K562 (cell line): ENCODE measurements at regions not wholly inside any gene's neighbourhood (a gene's known extent, or its start where the extent isn't known, plus 50 kb on each side); places are given as distances from the start of the nearest gene placed in this dataset.

Source experiments
- ATAC-seq: fragments of 200-7000 bp; cut with Tn5 transposase; 3 replicates; pipeline ENCODE4 v1.9.1; 2020; ENCODE audit warnings: moderate library complexity
- BruUV-seq: library from RNA; stranded (reverse); fragments of 400-500 nt; replicated peaks from 2 replicates; lab custom pipeline; 2021; lab: Mats Ljungman, UMichigan
- CTCF ChIA-PET: fragments of 300-600 bp; formaldehyde crosslinking; extraction: SDS; loops from one replicate; lab custom pipeline; 2021; ENCODE audit warnings: low intra/inter-chr PET ratio; lab: Yijun Ruan, JAX
- POLR2A ChIA-PET: fragments of 300-600, 350-650 bp; sonication (Branson Sonifier 250); formaldehyde crosslinking; extraction: SDS; loops from one replicate; lab custom pipeline; 2021; ENCODE audit warnings: antibody characterized with exemption, inconsistent platforms; lab: Yijun Ruan, JAX
- DNase-seq, 4 experiments: peaks; one replicate each; pipeline versions ENCODE4 v3.0.0 to v3.0.0-alpha.2; 2011 to 2018; ENCODE audit warnings: low spot score in 3 of 4, mixed read lengths in 3 of 4; ENCODE audit errors: extremely low read depth in 1 of 4
- FAIRE-seq: peaks from 2 replicates; lab custom pipeline; 2011; peaks lifted over from hg19 to GRCh38; lab: Jason Lieb, UNC
- H2AFZ ChIP-seq: 2 replicates; pipeline ENCODE4 v1.6.0; 2011; ENCODE audit warnings: low read depth, low read length, control low read depth, inconsistent platforms
- H3K27ac ChIP-seq: fragments of 200-600 bp; 3 replicates; pipeline ENCODE4 v1.8.0; 2011; ENCODE audit warnings: low read depth, mild to moderate bottlenecking, control low read depth, inconsistent platforms, low read length, moderate library complexity, mixed read lengths; ENCODE audit errors: extremely low read depth
- H3K27me3 ChIP-seq, 2 experiments: fragments of 300-600 bp in 1 of 2; 2 replicates in 1 of 2; 3 replicates in 1 of 2; pipeline versions ENCODE4 v1.6.0 to v1.8.0; 2011; ENCODE audit warnings: inconsistent platforms in 2 of 2, low read length in 2 of 2, mild to moderate bottlenecking in 1 of 2, mixed read lengths in 1 of 2, moderate library complexity in 1 of 2; ENCODE audit not compliant: control insufficient read depth in 2 of 2, insufficient read depth in 2 of 2
- H3K36me3 ChIP-seq: fragments of 300-600 bp; 3 replicates; pipeline ENCODE4 v1.8.0; 2011; ENCODE audit warnings: mild to moderate bottlenecking, low read length, inconsistent platforms; ENCODE audit not compliant: control insufficient read depth, insufficient read depth
- H3K4me1 ChIP-seq, 2 experiments: fragments of 200-600 bp in 1 of 2; replicated peaks in 1 of 2; 2 replicates in 1 of 2; 3 replicates in 1 of 2; pipeline versions ENCODE4 v1.5.1 to v1.8.0; 2011; ENCODE audit warnings: inconsistent platforms in 2 of 2, low read length in 2 of 2, mild to moderate bottlenecking in 1 of 2, mixed read lengths in 1 of 2, moderate library complexity in 1 of 2; ENCODE audit not compliant: control insufficient read depth in 2 of 2, insufficient read depth in 2 of 2
- H3K4me2 ChIP-seq: 2 replicates; pipeline ENCODE4 v1.6.1; 2011; ENCODE audit warnings: low read length, control low read depth, inconsistent platforms, mixed read lengths; ENCODE audit not compliant: insufficient read depth
- H3K4me3 ChIP-seq: fragments of 200-600 bp; sonication (generic), shearing (Covaris generic); 2 replicates; pipeline ENCODE4 v1.5.1; 2016; ENCODE audit warnings: control low read depth, inconsistent platforms
- H3K79me2 ChIP-seq: fragments of 200-600 bp; 3 replicates; pipeline ENCODE4 v1.8.0; 2011; ENCODE audit warnings: low read length, inconsistent platforms; ENCODE audit not compliant: control insufficient read depth, insufficient read depth
- H3K9ac ChIP-seq, 2 experiments: 2 replicates each; pipeline versions ENCODE4 v1.6.0 to v1.6.1; 2011; ENCODE audit warnings: low read depth in 2 of 2, low read length in 2 of 2, control low read depth in 1 of 2, inconsistent platforms in 1 of 2, mild to moderate bottlenecking in 1 of 2, mixed read lengths in 1 of 2; ENCODE audit not compliant: insufficient read depth in 1 of 2
- H3K9me1 ChIP-seq: one replicate; pipeline ENCODE4 v1.6.0; 2011; ENCODE audit warnings: inconsistent platforms, mild to moderate bottlenecking, low read length, moderate library complexity; ENCODE audit not compliant: control insufficient read depth, insufficient read depth
- H3K9me3 ChIP-seq: replicated peaks from 2 replicates; pipeline ENCODE4 v1.5.1; 2011; ENCODE audit warnings: low read depth, low read length, inconsistent platforms; ENCODE audit not compliant: control insufficient read depth, insufficient read depth
- H4K20me1 ChIP-seq: replicated peaks from 2 replicates; pipeline ENCODE4 v1.6.1; 2011; ENCODE audit warnings: low read length, inconsistent platforms, mixed read lengths; ENCODE audit not compliant: control insufficient read depth, insufficient read depth
- ATF6 ChIP-seq: sonication (generic); formaldehyde crosslinking; IDR thresholded peaks from 2 replicates; pipeline ENCODE4 v1.4.0; 2020; ENCODE audit warnings: mild to moderate bottlenecking, missing genetic modification reagents
- BRD9 ChIP-seq: fragments of 450-650 bp; IDR thresholded peaks from 2 replicates; pipeline ENCODE4 v1.6.1; 2018; ENCODE audit warnings: low read depth; ENCODE audit not compliant: partially characterized antibody
- CHCHD3 ChIP-seq: fragments of 250-450 bp; sonication (Bioruptor Pico); IDR thresholded peaks from 2 replicates; pipeline ENCODE4 v2.1.2; 2022; ENCODE audit warnings: mild to moderate bottlenecking
- HMGXB4 ChIP-seq: sonication (generic); formaldehyde crosslinking; IDR thresholded peaks from 2 replicates; pipeline ENCODE4 v1.8.1; 2023; ENCODE audit warnings: mild to moderate bottlenecking, missing genetic modification reagents
- YBX1 ChIP-seq: fragments of 450-650 bp; IDR thresholded peaks from 2 replicates; pipeline ENCODE4 v1.7.1; 2016; ENCODE audit warnings: mild to moderate bottlenecking
- WGBS: fragments of 100-300 bp; shearing (Covaris generic); methylation state at CpG from one replicate; pipeline ENCODE4 v1.1.6; 2016; ENCODE audit warnings: low coverage, mixed read lengths; ENCODE audit not compliant: insufficient coverage; ENCODE audit errors: missing lambda C conversion rate; 5-methylcytosine and 5-hydroxymethylcytosine counted together
- in situ Hi-C: fragments of 300-500 bp; cut with MboI; formaldehyde crosslinking; loops from 4 replicates; pipeline ENCODE4 v1.15.0; 2018; ENCODE audit warnings: inconsistent platforms, mixed read lengths
- intact Hi-C: fragments of 100-400 bp; cut with micrococcal nuclease; formaldehyde crosslinking; loops from 2 replicates; pipeline ENCODE4 v1.14.2; 2022

GRCh38 chr5:28737222-28737621 lies 1698.8 kb upstream of the CDH9 start:
- intact Hi-C loops = no loop called here
- ATAC-seq = no peak

GRCh38 chr5:28734396-28734795 lies 1696.0 kb upstream of the CDH9 start:
- Histone ChIP-seq H3K27me3 (no peaks in the 10 kb centered on the region), H3K4me1 (no peaks in the 10 kb centered on the region), H3K36me3 (no peaks in the 10 kb centered on the region), H2AFZ (no peak overlapping the region), H3K79me2 (no peaks in the 10 kb centered on the region), H3K27ac (no peak overlapping the region), H3K9me3 (no peaks in the 10 kb centered on the region), H3K9me1 (no peaks in the 10 kb centered on the region), H3K4me2 (no peak overlapping the region), H3K9ac (no peak overlapping the region), H4K20me1 (no peaks in the 10 kb centered on the region), H3K4me3 (no peak overlapping the region)
- no peak for ATAC-seq
- DNase-seq = no peak
- CTCF ChIA-PET = no interaction called here
- intact Hi-C loops (no loop called here), in situ Hi-C loops (no loop called here)
- FAIRE-seq = no peak
- POLR2A ChIA-PET = no interaction called here
- BruUV-seq = no TSS peak
- 0% methylated on average over 3 of the region's 3 CpGs for WGBS
- TF ChIP-seq HMGXB4 (CRISPR knock-in tag) (no peak), YBX1 (no peak)

More at GRCh38 chr5:28737222-28737621, 1698.8 kb upstream of the CDH9 start:
- Histone ChIP-seq H3K9ac (no peak overlapping the region), H3K79me2 (no peaks in the 10 kb centered on the region), H3K9me1 (no peaks in the 10 kb centered on the region), H3K4me2 (no peak overlapping the region), H3K36me3 (no peaks in the 10 kb centered on the region), H3K27ac (no peak overlapping the region), H3K4me3 (no peak overlapping the region), H2AFZ (no peak overlapping the region), H3K27me3 (no peaks in the 10 kb centered on the region), H3K9me3 (no peaks in the 10 kb centered on the region), H3K4me1 (no peaks in the 10 kb centered on the region), H4K20me1 (no peaks in the 10 kb centered on the region)
- in situ Hi-C loops = no loop called here
- DNase-seq (no peak), FAIRE-seq (no peak)
- TF ChIP-seq BRD9 (no peak), CHCHD3 (CRISPR knock-in tag) (no peak), ATF6 (no peak)
- no TSS peak for BruUV-seq
- ChIA-PET POLR2A (no interaction called here), CTCF (no interaction called here)
